ENCODE measurements at regions not wholly inside any gene's neighbourhood (a gene's known extent, or its start where the extent isn't known, plus 50 kb on each side); places are given as distances from the start of the nearest gene placed in this dataset.

GRCh38 chr3:89570465-89570864 lies 463.0 kb downstream of the EPHA3 start:
- no peaks in the 10 kb centered on the region for H3K79me2 ChIP-seq (ENCODE audit: control insufficient read depth, insufficient read depth, low read length)
- H3K36me3 ChIP-seq (replicated peaks in 1 of 2; ENCODE audit: control extremely low read depth in 1 of 2, control insufficient read depth in 1 of 2, extremely low read depth in 1 of 2, insufficient read depth in 2 of 2, low read length in 1 of 2): no peaks in the 10 kb centered on the region
- H3K9ac ChIP-seq (ENCODE audit: low read length): no peak overlapping the region
- H3K4me3 ChIP-seq (ENCODE audit: control extremely low read depth in 1 of 5, extremely low read depth in 1 of 5, insufficient read depth in 1 of 5, low read depth in 2 of 5, low read length in 4 of 5): no peak overlapping the region
- intact Hi-C loops (cut with micrococcal nuclease): no loop called here
- POLR2A ChIA-PET: no interaction called here
- CTCF ChIA-PET: no interaction called here
- H3K27ac ChIP-seq (ENCODE audit: low read length in 2 of 2): no peak overlapping the region
- no peaks in the 10 kb centered on the region for H3K4me1 ChIP-seq (ENCODE audit: control insufficient read depth in 2 of 2, insufficient read depth in 2 of 2, low read length in 2 of 2)
- TF ChIP-seq EZH2 (IDR thresholded peaks at IDR 0.05; ENCODE audit: borderline replicate concordance, insufficient read depth, low read depth, low read length, poor library complexity, severe bottlenecking): no peak
- no peak for TF ChIP-seq CTCF (IDR thresholded peaks at IDR 0.05)
- no peaks in the 10 kb centered on the region for H3K27me3 ChIP-seq (replicated peaks in 1 of 4; ENCODE audit: control extremely low read depth in 1 of 4, control insufficient read depth in 3 of 4, insufficient read depth in 4 of 4, low read length in 3 of 4)
- Mint-ChIP-seq H3K27ac (no peak overlapping the region), H3K9me3 (ENCODE audit: insufficient read depth) (peaks cover under 1% of the 10 kb centered on the region), H3K4me1 (no peaks in the 10 kb centered on the region), H3K4me3 (no peak overlapping the region), H3K27me3 (no peaks in the 10 kb centered on the region)
- ATAC-seq (ENCODE audit: low read depth) (no peak), DNase-seq (no peak)
- no peak overlapping the region for H2AFZ ChIP-seq (ENCODE audit: insufficient read depth, low read depth, low read length, poor library complexity, severe bottlenecking)
- no peaks in the 10 kb centered on the region for H4K20me1 ChIP-seq (ENCODE audit: control insufficient read depth, insufficient read depth, low read length, poor library complexity, severe bottlenecking)
- H3K4me2 ChIP-seq (replicated peaks; ENCODE audit: low read depth, low read length, poor library complexity, severe bottlenecking): no peak overlapping the region
- peaks cover 0 to 16% (median 0%) of the 10 kb centered on the region in 3 donors for H3K9me3 ChIP-seq (ENCODE audit: control extremely low read depth in 1 of 3, control insufficient read depth in 2 of 3, insufficient read depth in 1 of 3, low read length in 2 of 3)
- 95% methylated on average over 6 of the region's 6 CpGs for WGBS (ENCODE audit: insufficient coverage)

GRCh38 chr3:89571298-89571697 lies 463.9 kb downstream of the EPHA3 start:
- ATAC-seq (ENCODE audit: low read depth) (no peak), DNase-seq (no peak)
- Histone ChIP-seq H3K4me3 (ENCODE audit: control extremely low read depth in 1 of 5, extremely low read depth in 1 of 5, insufficient read depth in 1 of 5, low read depth in 2 of 5, low read length in 4 of 5) (no peak overlapping the region), H4K20me1 (ENCODE audit: control insufficient read depth, insufficient read depth, low read length, poor library complexity, severe bottlenecking) (no peaks in the 10 kb centered on the region), H3K9me3 (ENCODE audit: control extremely low read depth in 1 of 3, control insufficient read depth in 2 of 3, insufficient read depth in 1 of 3, low read length in 2 of 3) (peaks cover 0 to 16% (median 0%) of the 10 kb centered on the region in 3 donors), H3K36me3 (replicated peaks in 1 of 2; ENCODE audit: control extremely low read depth in 1 of 2, control insufficient read depth in 1 of 2, extremely low read depth in 1 of 2, insufficient read depth in 2 of 2, low read length in 1 of 2) (no peaks in the 10 kb centered on the region), H3K4me1 (ENCODE audit: control insufficient read depth in 2 of 2, insufficient read depth in 2 of 2, low read length in 2 of 2) (no peaks in the 10 kb centered on the region), H2AFZ (ENCODE audit: insufficient read depth, low read depth, low read length, poor library complexity, severe bottlenecking) (no peak overlapping the region), H3K27me3 (replicated peaks in 1 of 4; ENCODE audit: control extremely low read depth in 1 of 4, control insufficient read depth in 3 of 4, insufficient read depth in 4 of 4, low read length in 3 of 4) (no peaks in the 10 kb centered on the region), H3K27ac (ENCODE audit: low read length in 2 of 2) (no peak overlapping the region), H3K4me2 (replicated peaks; ENCODE audit: low read depth, low read length, poor library complexity, severe bottlenecking) (no peak overlapping the region), H3K79me2 (ENCODE audit: control insufficient read depth, insufficient read depth, low read length) (no peaks in the 10 kb centered on the region), H3K9ac (ENCODE audit: low read length) (no peak overlapping the region)
- no peaks in the 10 kb centered on the region for H3K27me3 Mint-ChIP-seq
- H3K9me3 Mint-ChIP-seq (ENCODE audit: insufficient read depth): no peaks in the 10 kb centered on the region
- WGBS (ENCODE audit: insufficient coverage): 85% methylated on average over 10 of the region's 10 CpGs
- no peaks in the 10 kb centered on the region for H3K4me1 Mint-ChIP-seq
- POLR2A ChIA-PET: no interaction called here
- intact Hi-C loops (cut with micrococcal nuclease): no loop called here
- no peak overlapping the region for H3K4me3 Mint-ChIP-seq
- no peak overlapping the region for H3K27ac Mint-ChIP-seq
- CTCF ChIA-PET: no interaction called here
- TF ChIP-seq CTCF (IDR thresholded peaks at IDR 0.05): no peak
- TF ChIP-seq EZH2 (IDR thresholded peaks at IDR 0.05; ENCODE audit: borderline replicate concordance, insufficient read depth, low read depth, low read length, poor library complexity, severe bottlenecking): no peak
